K562 (cell line): ENCODE measurements at regions not wholly inside any gene's neighbourhood (a gene's known extent, or its start where the extent isn't known, plus 50 kb on each side); places are given as distances from the start of the nearest gene placed in this dataset.

Experiments used
- ATAC-seq: fragments of 200-7000 bp; cut with Tn5 transposase; 3 replicates; pipeline ENCODE4 v1.9.1; 2020; ENCODE audit warnings: moderate library complexity
- BruUV-seq: library from RNA; stranded (reverse); fragments of 400-500 nt; replicated peaks from 2 replicates; lab custom pipeline; 2021; lab: Mats Ljungman, UMichigan
- CTCF ChIA-PET: fragments of 300-600 bp; formaldehyde crosslinking; extraction: SDS; loops from one replicate; lab custom pipeline; 2021; ENCODE audit warnings: low intra/inter-chr PET ratio; lab: Yijun Ruan, JAX
- POLR2A ChIA-PET: fragments of 300-600, 350-650 bp; sonication (Branson Sonifier 250); formaldehyde crosslinking; extraction: SDS; loops from one replicate; lab custom pipeline; 2021; ENCODE audit warnings: antibody characterized with exemption, inconsistent platforms; lab: Yijun Ruan, JAX
- DNase-seq, 4 experiments: peaks; one replicate each; pipeline versions ENCODE4 v3.0.0 to v3.0.0-alpha.2; 2011 to 2018; ENCODE audit warnings: low spot score in 3 of 4, mixed read lengths in 3 of 4; ENCODE audit errors: extremely low read depth in 1 of 4
- FAIRE-seq: peaks from 2 replicates; lab custom pipeline; 2011; peaks lifted over from hg19 to GRCh38; lab: Jason Lieb, UNC
- H2AFZ ChIP-seq: 2 replicates; pipeline ENCODE4 v1.6.0; 2011; ENCODE audit warnings: low read depth, low read length, control low read depth, inconsistent platforms
- H3K27ac ChIP-seq: fragments of 200-600 bp; 3 replicates; pipeline ENCODE4 v1.8.0; 2011; ENCODE audit warnings: low read depth, mild to moderate bottlenecking, control low read depth, inconsistent platforms, low read length, moderate library complexity, mixed read lengths; ENCODE audit errors: extremely low read depth
- H3K27me3 ChIP-seq, 2 experiments: fragments of 300-600 bp in 1 of 2; 2 replicates in 1 of 2; 3 replicates in 1 of 2; pipeline versions ENCODE4 v1.6.0 to v1.8.0; 2011; ENCODE audit warnings: inconsistent platforms in 2 of 2, low read length in 2 of 2, mild to moderate bottlenecking in 1 of 2, mixed read lengths in 1 of 2, moderate library complexity in 1 of 2; ENCODE audit not compliant: control insufficient read depth in 2 of 2, insufficient read depth in 2 of 2
- H3K36me3 ChIP-seq: fragments of 300-600 bp; 3 replicates; pipeline ENCODE4 v1.8.0; 2011; ENCODE audit warnings: mild to moderate bottlenecking, low read length, inconsistent platforms; ENCODE audit not compliant: control insufficient read depth, insufficient read depth
- H3K4me1 ChIP-seq, 2 experiments: fragments of 200-600 bp in 1 of 2; replicated peaks in 1 of 2; 2 replicates in 1 of 2; 3 replicates in 1 of 2; pipeline versions ENCODE4 v1.5.1 to v1.8.0; 2011; ENCODE audit warnings: inconsistent platforms in 2 of 2, low read length in 2 of 2, mild to moderate bottlenecking in 1 of 2, mixed read lengths in 1 of 2, moderate library complexity in 1 of 2; ENCODE audit not compliant: control insufficient read depth in 2 of 2, insufficient read depth in 2 of 2
- H3K4me2 ChIP-seq: 2 replicates; pipeline ENCODE4 v1.6.1; 2011; ENCODE audit warnings: low read length, control low read depth, inconsistent platforms, mixed read lengths; ENCODE audit not compliant: insufficient read depth
- H3K4me3 ChIP-seq: fragments of 200-600 bp; sonication (generic), shearing (Covaris generic); 2 replicates; pipeline ENCODE4 v1.5.1; 2016; ENCODE audit warnings: control low read depth, inconsistent platforms
- H3K79me2 ChIP-seq: fragments of 200-600 bp; 3 replicates; pipeline ENCODE4 v1.8.0; 2011; ENCODE audit warnings: low read length, inconsistent platforms; ENCODE audit not compliant: control insufficient read depth, insufficient read depth
- H3K9ac ChIP-seq, 2 experiments: 2 replicates each; pipeline versions ENCODE4 v1.6.0 to v1.6.1; 2011; ENCODE audit warnings: low read depth in 2 of 2, low read length in 2 of 2, control low read depth in 1 of 2, inconsistent platforms in 1 of 2, mild to moderate bottlenecking in 1 of 2, mixed read lengths in 1 of 2; ENCODE audit not compliant: insufficient read depth in 1 of 2
- H3K9me1 ChIP-seq: one replicate; pipeline ENCODE4 v1.6.0; 2011; ENCODE audit warnings: inconsistent platforms, mild to moderate bottlenecking, low read length, moderate library complexity; ENCODE audit not compliant: control insufficient read depth, insufficient read depth
- H3K9me3 ChIP-seq: replicated peaks from 2 replicates; pipeline ENCODE4 v1.5.1; 2011; ENCODE audit warnings: low read depth, low read length, inconsistent platforms; ENCODE audit not compliant: control insufficient read depth, insufficient read depth
- H4K20me1 ChIP-seq: replicated peaks from 2 replicates; pipeline ENCODE4 v1.6.1; 2011; ENCODE audit warnings: low read length, inconsistent platforms, mixed read lengths; ENCODE audit not compliant: control insufficient read depth, insufficient read depth
- CREB1 ChIP-seq, 2 experiments: sonication (generic) in 1 of 2; formaldehyde crosslinking in 1 of 2; IDR thresholded peaks; 2 replicates each; pipeline versions ENCODE4 v1.6.1 to v1.8.0; 2012 to 2022; ENCODE audit warnings: inconsistent platforms in 1 of 2, mild to moderate bottlenecking in 1 of 2, missing genetic modification reagents in 1 of 2, moderate library complexity in 1 of 2
- TEAD4 ChIP-seq, 2 experiments: sonication (generic) in 1 of 2; formaldehyde crosslinking in 1 of 2; IDR thresholded peaks; 2 replicates each; pipeline versions ENCODE4 v1.6.1 to v1.8.0; 2012 to 2022; ENCODE audit warnings: borderline replicate concordance in 1 of 2, inconsistent platforms in 1 of 2, low read length in 1 of 2, mild to moderate bottlenecking in 1 of 2, missing genetic modification reagents in 1 of 2
- ZMIZ1 ChIP-seq, 2 experiments: fragments of 150-350 bp in 1 of 2; IDR thresholded peaks; 2 replicates each; pipeline ENCODE4 v1.6.1; 2012 to 2016; ENCODE audit warnings: low read depth in 2 of 2, low read length in 2 of 2, mild to moderate bottlenecking in 1 of 2, moderate library complexity in 1 of 2
- ZNF449 ChIP-seq: fragments of 250-450 bp; sonication (Bioruptor Pico); IDR thresholded peaks from 2 replicates; pipeline ENCODE4 v1.8.0; 2022; ENCODE audit warnings: moderate library complexity, mild to moderate bottlenecking, inconsistent platforms
- ZNF655 ChIP-seq: fragments of 250-450 bp; sonication (Bioruptor Pico); IDR thresholded peaks from 2 replicates; pipeline ENCODE4 v1.5.0; 2021
- WGBS: fragments of 100-300 bp; shearing (Covaris generic); methylation state at CpG from one replicate; pipeline ENCODE4 v1.1.6; 2016; ENCODE audit warnings: low coverage, mixed read lengths; ENCODE audit not compliant: insufficient coverage; ENCODE audit errors: missing lambda C conversion rate; 5-methylcytosine and 5-hydroxymethylcytosine counted together
- in situ Hi-C: fragments of 300-500 bp; cut with MboI; formaldehyde crosslinking; loops from 4 replicates; pipeline ENCODE4 v1.15.0; 2018; ENCODE audit warnings: inconsistent platforms, mixed read lengths
- intact Hi-C: fragments of 100-400 bp; cut with micrococcal nuclease; formaldehyde crosslinking; loops from 2 replicates; pipeline ENCODE4 v1.14.2; 2022
- TF ChIP-seq, protein P1 (sequence below), 2 experiments: fragments of 200-800 bp in 1 of 2; sonication (Bioruptor generic) in 1 of 2; sonication (generic) in 1 of 2; formaldehyde crosslinking in 1 of 2; IDR thresholded peaks in 1 of 2; conservative IDR thresholded peaks in 1 of 2; 2 replicates each; pipeline versions ENCODE4 v1.5.0 to v1.6.1; 2016 to 2020; ENCODE audit warnings: missing compliant biosample characterization in 1 of 2, missing genetic modification characterization in 1 of 2, missing genetic modification reagents in 1 of 2

DNA sequence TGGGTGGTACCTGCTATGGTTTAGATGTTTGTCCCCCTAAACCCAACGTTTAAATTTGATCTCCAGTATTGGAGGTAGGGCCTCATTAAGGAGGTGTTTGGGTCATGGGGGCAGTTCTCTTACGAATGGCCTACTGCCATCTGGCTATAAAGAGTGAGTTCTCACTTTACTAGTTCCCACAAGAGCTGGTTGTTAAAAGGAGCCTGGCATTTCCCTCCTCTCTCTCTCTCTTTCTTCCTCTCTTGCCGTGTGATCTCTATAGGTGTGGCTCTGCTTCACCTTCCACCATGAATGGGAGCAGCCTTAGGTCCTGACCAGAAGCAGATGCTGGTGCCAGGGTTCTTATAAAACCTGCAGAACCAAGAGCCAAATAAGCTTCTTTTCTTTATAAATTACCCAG lies 193.2 kb upstream of the CDH6 start:
- Histone ChIP-seq H3K4me1 (no peaks in the 10 kb centered on the region), H3K27ac (no peak overlapping the region), H3K27me3 (no peaks in the 10 kb centered on the region), H3K4me2 (no peak overlapping the region), H2AFZ (no peak overlapping the region), H4K20me1 (no peaks in the 10 kb centered on the region), H3K9me3 (no peaks in the 10 kb centered on the region), H3K79me2 (no peaks in the 10 kb centered on the region), H3K9ac (no peak overlapping the region), H3K36me3 (no peaks in the 10 kb centered on the region), H3K4me3 (no peak overlapping the region), H3K9me1 (no peaks in the 10 kb centered on the region)
- no peak for TF ChIP-seq CREB1 (IDR thresholded peaks at IDR 0.05)
- no peak for TF ChIP-seq CREB1 (CRISPR knock-in tag; IDR thresholded peaks at IDR 0.05)
- TF ChIP-seq TEAD4 (IDR thresholded peaks at IDR 0.05; ENCODE audit: low read length): no peak
- no peak for TF ChIP-seq TEAD4 (CRISPR knock-in tag; IDR thresholded peaks at IDR 0.05; ENCODE audit: borderline replicate concordance)
- TF ChIP-seq, protein P1, sequence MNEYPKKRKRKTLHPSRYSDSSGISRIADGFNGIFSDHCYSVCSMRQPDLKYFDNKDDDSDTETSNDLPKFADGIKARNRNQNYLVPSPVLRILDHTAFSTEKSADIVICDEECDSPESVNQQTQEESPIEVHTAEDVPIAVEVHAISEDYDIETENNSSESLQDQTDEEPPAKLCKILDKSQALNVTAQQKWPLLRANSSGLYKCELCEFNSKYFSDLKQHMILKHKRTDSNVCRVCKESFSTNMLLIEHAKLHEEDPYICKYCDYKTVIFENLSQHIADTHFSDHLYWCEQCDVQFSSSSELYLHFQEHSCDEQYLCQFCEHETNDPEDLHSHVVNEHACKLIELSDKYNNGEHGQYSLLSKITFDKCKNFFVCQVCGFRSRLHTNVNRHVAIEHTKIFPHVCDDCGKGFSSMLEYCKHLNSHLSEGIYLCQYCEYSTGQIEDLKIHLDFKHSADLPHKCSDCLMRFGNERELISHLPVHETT (CRISPR knock-in tag; conservative IDR thresholded peaks at IDR 0.05 in 1 of 2, IDR thresholded peaks at IDR 0.05 in 1 of 2): no peak
- DNase-seq (no peak), ATAC-seq (no peak), FAIRE-seq (no peak)
- 0% methylated on average over 3 of the region's 3 CpGs for WGBS
- in situ Hi-C loops: no loop called here
- intact Hi-C loops: no loop called here
- CTCF ChIA-PET: no interaction called here
- POLR2A ChIA-PET: no interaction called here
- BruUV-seq: no TSS peak

GRCh38 chr5:30997681-30998080 lies 195.8 kb upstream of the CDH6 start:
- ChIA-PET CTCF (no interaction called here), POLR2A (no interaction called here)
- Histone ChIP-seq H3K4me3 (no peak overlapping the region), H3K27me3 (no peaks in the 10 kb centered on the region), H3K9me1 (no peaks in the 10 kb centered on the region), H3K4me1 (no peaks in the 10 kb centered on the region), H4K20me1 (no peaks in the 10 kb centered on the region), H3K79me2 (no peaks in the 10 kb centered on the region), H3K4me2 (no peak overlapping the region), H3K9me3 (no peaks in the 10 kb centered on the region), H2AFZ (no peak overlapping the region), H3K9ac (no peak overlapping the region), H3K36me3 (no peaks in the 10 kb centered on the region), H3K27ac (no peak overlapping the region)
- DNase-seq (no peak), ATAC-seq (no peak), FAIRE-seq (no peak)
- 5% methylated on average over 1 of the region's 1 CpG for WGBS
- in situ Hi-C loops: no loop called here
- no TSS peak for BruUV-seq
- intact Hi-C loops: no loop called here
- TF ChIP-seq ZNF449 (CRISPR knock-in tag) (no peak), ZMIZ1 (IDR thresholded peaks at IDR 0.05; ENCODE audit: low read depth in 2 of 2, low read length in 2 of 2) (no peak), ZNF655 (CRISPR knock-in tag) (no peak)
